Amniotic epithelial cell (primary cell): ENCODE measurements at regions not wholly inside any gene's neighbourhood (a gene's known extent, or its start where the extent isn't known, plus 50 kb on each side); places are given as distances from the start of the nearest gene placed in this dataset.
A peak's percentile ranks its signal among the peaks of the same experiment; 100 is the strongest.

ENCODE experiments used
- DNase-seq: peaks from one replicate; pipeline ENCODE4 v3.0.0-alpha.2; 2010; ENCODE audit warnings: low read depth

- DNase-seq: no peak
Measured at GRCh38 chr6:91185072-91185471, 598.2 kb upstream of the MAP3K7 start.

- DNase-seq: no peak
Measured at GRCh38 chr6:91181416-91181815, 594.5 kb upstream of the MAP3K7 start.

- no peak for DNase-seq
Measured at GRCh38 chr6:91173651-91174050, 586.8 kb upstream of the MAP3K7 start.

GRCh38 chr6:91173186-91173585, 586.3 kb upstream of the MAP3K7 start:
- DNase-seq: no peak

- no peak for DNase-seq
Measured at GRCh38 chr6:91171754-91172462, 585.0 kb upstream of the MAP3K7 start.

DNA sequence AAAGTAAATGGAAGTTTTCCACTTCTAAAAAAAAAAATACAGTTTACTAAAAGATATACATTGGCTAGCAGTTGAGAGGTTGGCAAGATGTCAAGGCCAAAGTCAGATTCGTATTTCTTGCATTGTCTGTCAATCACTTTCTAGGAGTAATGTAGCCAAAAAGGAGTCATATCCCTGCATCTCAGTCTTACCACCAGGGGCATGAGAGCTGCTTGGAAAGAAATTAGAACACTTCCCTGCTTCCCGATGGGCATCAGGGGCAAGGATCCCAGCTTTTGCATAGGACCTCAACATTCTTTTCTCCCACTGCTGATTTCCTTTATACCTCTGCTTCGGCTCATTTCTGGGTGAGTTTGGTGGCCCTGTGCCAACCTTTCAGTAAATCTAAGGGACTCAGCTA, 581.0 kb upstream of the MAP3K7 start:
- no peak for DNase-seq

DNA sequence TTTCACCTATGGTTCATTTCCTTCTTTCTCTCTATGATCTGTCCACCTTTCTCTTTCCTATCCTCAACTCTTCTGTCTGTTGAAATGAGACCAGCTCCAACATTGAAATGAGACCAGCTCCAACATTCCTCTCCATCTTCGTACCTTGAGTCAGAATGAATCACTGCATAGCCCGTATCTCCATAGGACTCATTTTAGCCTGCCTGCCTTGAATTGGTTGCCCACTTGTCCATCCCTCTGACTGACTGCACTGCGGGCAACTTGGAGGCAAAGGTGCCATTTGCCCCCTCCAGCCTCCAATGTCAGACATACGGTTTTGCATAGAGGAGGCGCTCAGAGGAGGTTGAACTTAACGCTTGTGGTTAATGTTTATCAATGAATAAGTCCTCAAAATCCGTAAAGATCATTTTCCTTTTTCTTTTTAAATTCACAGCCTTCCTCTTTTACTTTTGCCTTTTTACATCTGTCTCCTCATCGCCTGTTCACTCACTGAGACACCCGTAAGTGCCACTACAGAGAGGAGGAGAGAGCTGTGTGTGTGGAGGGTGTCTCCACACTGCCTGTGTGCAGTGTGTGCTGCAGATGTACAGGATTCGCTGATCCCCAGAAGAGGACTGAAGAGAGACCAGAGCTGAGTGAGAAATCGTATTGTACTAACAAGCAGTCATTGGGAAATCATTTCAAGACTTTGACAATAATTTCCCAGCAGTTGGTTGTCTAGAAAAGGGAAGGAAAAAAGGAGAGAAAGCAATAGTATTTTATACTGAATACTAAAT, 579.6 kb upstream of the MAP3K7 start:
- no peak for DNase-seq

- no peak for DNase-seq
Measured at GRCh38 chr6:91164105-91164504, 577.2 kb upstream of the MAP3K7 start.

- no peak for DNase-seq
Measured at GRCh38 chr6:91161246-91161645, 574.4 kb upstream of the MAP3K7 start.

DNA sequence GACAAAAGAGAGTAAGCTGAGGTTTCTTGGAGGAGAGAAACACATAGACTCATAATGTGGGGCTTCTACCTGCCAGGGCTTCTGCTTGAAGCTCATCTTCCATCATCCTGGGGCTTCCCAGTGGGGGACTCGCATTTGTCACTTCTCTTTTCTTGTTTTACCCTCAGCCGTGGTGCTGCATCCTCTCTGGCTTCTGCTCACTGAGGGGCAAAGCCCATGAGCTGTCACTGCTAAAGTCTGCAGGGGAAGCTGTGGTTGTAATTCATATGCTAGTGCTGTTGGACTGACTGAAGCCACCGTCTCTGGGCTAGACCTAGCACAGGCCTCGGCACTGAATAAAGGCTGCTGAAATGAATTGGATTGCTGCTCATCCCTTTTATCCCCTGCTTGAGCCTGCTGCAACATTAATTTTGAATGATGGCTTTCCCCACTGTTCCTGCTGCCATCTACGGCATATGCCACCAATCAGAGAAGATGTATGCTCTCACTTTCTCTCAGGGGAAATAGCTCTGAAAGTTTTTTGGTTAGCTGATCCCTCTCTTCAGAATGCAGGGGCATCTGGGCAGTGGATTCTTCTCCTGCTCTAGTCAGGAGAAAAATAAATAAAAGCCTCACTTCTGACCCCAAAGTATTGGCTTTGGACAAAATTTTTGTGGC, 568.4 kb upstream of the MAP3K7 start:
- DNase-seq: no peak

GRCh38 chr6:91152824-91153223, 566.0 kb upstream of the MAP3K7 start:
- no peak for DNase-seq

DNA sequence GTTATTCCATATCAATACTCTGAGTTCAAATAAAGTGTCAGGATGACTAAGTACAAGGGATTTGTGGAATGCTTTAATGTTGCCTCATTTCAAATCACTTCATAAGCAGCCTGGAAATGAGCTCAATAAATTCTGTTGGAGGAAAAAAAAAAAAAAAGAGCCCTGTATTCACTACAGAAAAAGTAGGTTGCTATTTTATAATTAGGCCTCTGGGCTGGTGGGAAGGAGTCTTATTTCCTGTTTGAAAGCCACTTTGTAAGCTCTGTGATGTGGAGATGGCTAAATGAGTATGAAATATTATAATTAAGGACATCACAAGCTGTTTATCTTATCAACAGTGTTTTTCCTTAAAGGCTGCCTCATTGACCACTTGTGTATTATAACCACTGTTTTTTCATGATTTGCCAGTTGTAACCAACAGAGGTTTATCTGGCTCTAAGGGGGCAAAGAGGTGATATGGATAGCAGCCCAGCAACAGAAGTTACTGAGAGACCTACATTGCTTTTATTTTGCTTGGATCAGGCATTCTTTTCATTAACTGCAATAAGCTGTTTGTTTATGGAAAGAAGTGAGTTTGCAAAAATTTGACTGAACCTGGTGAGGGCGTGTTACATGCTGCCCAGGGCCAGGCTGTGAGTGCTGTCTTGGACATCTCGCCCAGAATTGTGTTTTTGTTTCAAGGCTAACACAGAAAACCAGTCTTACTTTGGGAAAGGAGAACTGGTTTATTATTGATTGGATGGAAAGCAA, 563.3 kb upstream of the MAP3K7 start:
- DNase-seq: peak; percentile 4

- no peak for DNase-seq
Measured at GRCh38 chr6:91149246-91149955, 562.5 kb upstream of the MAP3K7 start.

DNA sequence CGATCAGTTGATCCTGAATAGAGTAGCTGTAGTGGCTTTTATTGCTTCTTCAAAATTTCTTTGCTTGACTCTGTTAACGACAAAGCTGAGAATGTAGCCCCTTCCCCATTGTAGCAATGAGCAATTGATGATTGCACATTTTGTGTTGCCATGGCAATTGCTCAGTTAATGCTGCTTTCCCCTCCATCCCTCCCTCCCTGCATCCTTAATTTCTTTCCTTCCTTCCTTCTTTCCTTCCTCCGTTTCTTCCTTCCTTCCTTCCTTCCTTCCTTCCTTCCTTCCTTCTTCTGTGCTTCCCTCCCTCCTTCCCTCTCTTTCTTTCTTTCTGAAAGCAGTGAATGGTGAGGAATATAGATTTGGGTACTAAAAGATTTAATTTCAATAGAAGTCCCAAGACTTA, 557.3 kb upstream of the MAP3K7 start:
- DNase-seq: no peak

DNA sequence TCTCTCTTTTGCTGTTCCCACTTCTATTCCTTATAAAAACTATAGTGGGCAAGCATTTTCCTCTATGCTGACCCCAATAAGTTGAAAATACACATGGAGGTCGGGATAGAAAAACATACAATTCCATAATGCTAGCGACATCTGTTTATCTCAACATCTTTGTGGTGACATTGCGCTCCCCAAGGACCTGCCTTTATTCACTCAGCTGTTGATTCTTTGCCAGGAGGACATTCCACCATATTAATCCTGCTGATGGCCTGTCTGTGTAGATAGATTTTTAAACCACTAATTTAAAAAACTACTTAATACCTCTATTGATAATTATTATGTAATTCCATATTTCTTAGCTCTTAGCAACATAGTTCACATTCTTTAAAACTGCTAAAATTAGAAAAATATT, 555.3 kb upstream of the MAP3K7 start:
- no peak for DNase-seq

GRCh38 chr6:91141346-91141745, 554.5 kb upstream of the MAP3K7 start:
- no peak for DNase-seq

DNA sequence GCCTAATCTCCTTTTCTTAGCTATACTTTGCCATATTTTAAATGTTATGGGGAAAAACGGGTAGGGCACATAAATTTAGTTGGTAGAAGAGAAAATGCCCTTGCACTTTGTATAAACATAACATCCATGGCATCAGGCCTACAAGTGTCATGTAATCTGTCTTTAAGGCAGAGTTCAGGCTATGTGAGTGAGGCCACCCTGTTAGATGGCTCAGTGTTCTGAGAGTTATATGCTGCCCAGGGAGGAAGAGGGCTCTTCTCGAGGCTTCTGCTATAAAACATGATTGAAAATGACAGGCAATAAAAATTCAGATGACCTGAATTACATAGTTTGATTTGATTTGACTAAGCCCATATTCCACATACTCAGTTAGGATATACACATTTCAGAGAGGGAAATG, 553.6 kb upstream of the MAP3K7 start:
- no peak for DNase-seq

GRCh38 chr6:91137286-91137685, 550.4 kb upstream of the MAP3K7 start:
- DNase-seq: no peak

DNA sequence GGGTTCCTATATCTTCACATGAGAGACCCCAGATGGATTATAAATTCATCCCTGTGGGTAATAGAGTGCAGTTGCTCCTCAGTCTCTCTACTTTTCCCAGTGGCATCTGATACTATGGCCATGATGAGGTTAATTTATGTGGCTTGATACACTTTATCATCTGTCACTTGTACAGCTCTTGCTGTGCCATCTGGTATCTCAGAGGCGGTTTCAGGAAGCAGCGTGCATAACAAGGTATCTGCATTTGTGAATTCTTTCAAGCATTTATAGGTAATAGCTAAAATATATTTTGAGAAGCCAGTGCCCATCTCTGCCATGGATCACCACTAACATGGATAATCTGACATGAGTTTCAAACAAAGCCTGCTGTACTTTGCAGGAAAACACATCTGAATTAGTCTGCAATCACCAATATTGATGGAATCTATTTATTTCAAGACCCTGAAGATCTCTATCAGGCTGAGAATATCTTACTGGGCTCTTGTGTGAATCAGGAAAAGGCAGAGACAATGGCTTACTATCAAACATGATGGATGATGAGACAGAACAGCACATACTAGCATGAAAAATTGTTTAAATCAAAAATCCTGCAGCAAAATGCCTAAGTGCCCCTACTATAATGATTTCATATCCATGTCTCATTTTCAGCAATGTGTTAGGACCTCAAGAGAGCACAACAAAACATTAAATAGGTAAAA, 548.7 kb upstream of the MAP3K7 start:
- DNase-seq: no peak

GRCh38 chr6:91132461-91132860, 545.6 kb upstream of the MAP3K7 start:
- DNase-seq: peak; percentile 0

GRCh38 chr6:91130126-91130525, 543.3 kb upstream of the MAP3K7 start:
- DNase-seq: no peak
